GM21360 (cell line): ENCODE measurements at regions not wholly inside any gene's neighbourhood (a gene's known extent, or its start where the extent isn't known, plus 50 kb on each side); places are given as distances from the start of the nearest gene placed in this dataset.
"Not testable (repeated sequence)": the region's sequence is repeated elsewhere in the genome, so short reads cannot be mapped to it uniquely, and the experiment has no call there.

ENCODE experiments used
- ATAC-seq: cut with Tn5 transposase; IDR thresholded peaks from one replicate; pipeline ENCODE4 v1.9.1; 2021; ENCODE audit warnings: mild to moderate bottlenecking, moderate library complexity; ENCODE audit not compliant: unreplicated experiment

GRCh38 chr14:21802441-21802840, 128.8 kb upstream of the OR4E1 start:
- ATAC-seq: no peak

- no peak for ATAC-seq
These were observed 123.3 kb upstream of the OR4E1 start for GRCh38 chr14:21796916-21797315.

- ATAC-seq: no peak
These were observed 121.8 kb upstream of the OR4E1 start for GRCh38 chr14:21795456-21795855.

GRCh38 chr14:21791749-21792148, 118.1 kb upstream of the OR4E1 start:
- ATAC-seq: no peak

GRCh38 chr14:21788687-21789086, 115.1 kb upstream of the OR4E1 start:
- not testable (repeated sequence) for ATAC-seq

- not testable (repeated sequence) for ATAC-seq
These were observed 113.6 kb upstream of the OR4E1 start for GRCh38 chr14:21787242-21787641.

- no peak for ATAC-seq
These were observed 107.9 kb upstream of the OR4E1 start for GRCh38 chr14:21781543-21781942.

GRCh38 chr14:21780429-21781084, 106.9 kb upstream of the OR4E1 start:
- no peak for ATAC-seq

- no peak for ATAC-seq
These were observed 98.1 kb upstream of the OR4E1 start for GRCh38 chr14:21771671-21772070.

GRCh38 chr14:21768875-21769257, 95.2 kb upstream of the OR4E1 start:
- no peak for ATAC-seq

GRCh38 chr14:21768116-21768874, 94.7 kb upstream of the OR4E1 start:
- no peak for ATAC-seq

- not testable (repeated sequence) for ATAC-seq
These were observed 86.7 kb upstream of the OR4E1 start for GRCh38 chr14:21760360-21760759.

- no peak for ATAC-seq
These were observed 75.8 kb upstream of the OR4E1 start for GRCh38 chr14:21749306-21749868.

GRCh38 chr14:21748869-21749303, 75.3 kb upstream of the OR4E1 start:
- ATAC-seq: peak; percentile 64

- no peak for ATAC-seq
These were observed 62.2 kb upstream of the OR4E1 start for GRCh38 chr14:21735639-21736307.

- no peak for ATAC-seq
These were observed 61.6 kb upstream of the OR4E1 start for GRCh38 chr14:21735200-21735599.

- ATAC-seq: no peak
These were observed 60.9 kb upstream of the OR4E1 start for GRCh38 chr14:21734457-21735074.

- ATAC-seq: no peak
These were observed 56.1 kb upstream of the OR4E1 start for GRCh38 chr14:21729703-21730233.

- no peak for ATAC-seq
These were observed 51.6 kb upstream of the OR4E1 start for GRCh38 chr14:21725250-21725649.

GRCh38 chr14:21724090-21724973, 50.7 kb upstream of the OR4E1 start:
- no peak for ATAC-seq
